ENCODE measurements at regions not wholly inside any gene's neighbourhood (a gene's known extent, or its start where the extent isn't known, plus 50 kb on each side); places are given as distances from the start of the nearest gene placed in this dataset.

DNA sequence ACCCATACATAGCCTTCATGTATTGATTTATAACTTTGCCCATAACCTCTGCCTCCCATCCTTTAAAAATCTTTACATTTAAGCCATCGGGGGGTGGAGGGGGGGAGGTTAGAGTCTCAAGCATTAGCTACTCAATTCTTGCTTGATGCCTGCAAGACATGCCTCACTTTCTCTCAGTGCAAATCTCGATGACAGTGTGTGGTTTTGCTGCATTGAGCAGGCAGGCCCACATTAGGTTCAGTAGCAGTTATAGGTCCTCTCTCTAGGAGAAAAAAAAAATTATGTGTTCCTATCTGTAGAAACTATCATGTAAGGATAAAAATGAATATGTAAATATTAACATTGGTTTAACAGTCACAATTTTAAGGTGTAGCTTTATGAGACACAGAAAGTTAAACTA lies 314.0 kb upstream of the ANO3 start:
- H2AFZ ChIP-seq (ENCODE audit: low read depth, low read length): no peak overlapping the region
- no peaks in the 10 kb centered on the region for H3K79me2 ChIP-seq (ENCODE audit: insufficient read depth, low read length)
- H4K20me1 ChIP-seq (ENCODE audit: insufficient read depth, low read length): no peaks in the 10 kb centered on the region
- no peaks in the 10 kb centered on the region for H3K36me3 ChIP-seq (ENCODE audit: insufficient read depth, low read length)
- TF ChIP-seq, protein P1, sequence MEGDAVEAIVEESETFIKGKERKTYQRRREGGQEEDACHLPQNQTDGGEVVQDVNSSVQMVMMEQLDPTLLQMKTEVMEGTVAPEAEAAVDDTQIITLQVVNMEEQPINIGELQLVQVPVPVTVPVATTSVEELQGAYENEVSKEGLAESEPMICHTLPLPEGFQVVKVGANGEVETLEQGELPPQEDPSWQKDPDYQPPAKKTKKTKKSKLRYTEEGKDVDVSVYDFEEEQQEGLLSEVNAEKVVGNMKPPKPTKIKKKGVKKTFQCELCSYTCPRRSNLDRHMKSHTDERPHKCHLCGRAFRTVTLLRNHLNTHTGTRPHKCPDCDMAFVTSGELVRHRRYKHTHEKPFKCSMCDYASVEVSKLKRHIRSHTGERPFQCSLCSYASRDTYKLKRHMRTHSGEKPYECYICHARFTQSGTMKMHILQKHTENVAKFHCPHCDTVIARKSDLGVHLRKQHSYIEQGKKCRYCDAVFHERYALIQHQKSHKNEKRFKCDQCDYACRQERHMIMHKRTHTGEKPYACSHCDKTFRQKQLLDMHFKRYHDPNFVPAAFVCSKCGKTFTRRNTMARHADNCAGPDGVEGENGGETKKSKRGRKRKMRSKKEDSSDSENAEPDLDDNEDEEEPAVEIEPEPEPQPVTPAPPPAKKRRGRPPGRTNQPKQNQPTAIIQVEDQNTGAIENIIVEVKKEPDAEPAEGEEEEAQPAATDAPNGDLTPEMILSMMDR (IDR thresholded peaks at IDR 0.05; ENCODE audit: borderline replicate concordance, extremely low read depth, low read length, poor library complexity, severe bottlenecking): no peak
- TF ChIP-seq EZH2 (IDR thresholded peaks at IDR 0.05; ENCODE audit: borderline replicate concordance, low read depth, low read length, severe bottlenecking): no peak
- H3K27ac ChIP-seq (ENCODE audit: low read length): no peak overlapping the region
- no peak overlapping the region for H3K9ac ChIP-seq (ENCODE audit: low read depth, low read length)
- no peaks in the 10 kb centered on the region for H3K4me1 ChIP-seq (ENCODE audit: insufficient read depth, low read length)
- DNase-seq: no peak
- no peaks in the 10 kb centered on the region for H3K27me3 ChIP-seq (ENCODE audit: insufficient read depth, low read length, poor library complexity)
- ATAC-seq (ENCODE audit: insufficient read depth, low read depth): no peak
- no peak overlapping the region for H3K4me3 ChIP-seq (ENCODE audit: low read depth in 1 of 2, low read length in 2 of 2)
- H3K9me3 ChIP-seq (ENCODE audit: insufficient read depth, low read length, severe bottlenecking): no peaks in the 10 kb centered on the region
- no peak overlapping the region for H3K4me2 ChIP-seq (ENCODE audit: insufficient read depth, low read length)

DNA sequence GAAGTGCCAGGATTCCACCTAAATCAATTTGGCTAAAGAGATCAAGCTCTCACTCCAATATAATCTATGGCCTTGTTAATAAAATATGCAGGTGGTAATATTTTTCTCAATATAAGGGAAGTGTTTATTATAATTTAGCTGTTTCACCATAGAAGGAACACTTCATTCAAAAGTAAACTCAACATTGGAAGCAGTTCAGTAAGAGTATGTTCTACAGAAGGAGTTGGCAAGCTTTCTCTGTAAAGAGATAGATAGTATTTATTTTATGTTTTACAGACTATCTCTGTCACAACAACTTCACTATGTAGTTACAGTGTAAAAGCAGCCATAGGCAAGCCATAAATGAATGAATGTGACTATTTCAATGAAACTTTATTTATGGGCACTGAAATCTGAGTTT lies 313.6 kb upstream of the ANO3 start:
- Histone ChIP-seq H3K9ac (ENCODE audit: low read depth, low read length) (no peak overlapping the region), H4K20me1 (ENCODE audit: insufficient read depth, low read length) (no peaks in the 10 kb centered on the region), H3K9me3 (ENCODE audit: insufficient read depth, low read length, severe bottlenecking) (no peaks in the 10 kb centered on the region), H3K4me1 (ENCODE audit: insufficient read depth, low read length) (no peaks in the 10 kb centered on the region), H3K27me3 (ENCODE audit: insufficient read depth, low read length, poor library complexity) (no peaks in the 10 kb centered on the region), H3K36me3 (ENCODE audit: insufficient read depth, low read length) (no peaks in the 10 kb centered on the region), H3K79me2 (ENCODE audit: insufficient read depth, low read length) (no peaks in the 10 kb centered on the region), H3K4me3 (ENCODE audit: low read depth in 1 of 2, low read length in 2 of 2) (no peak overlapping the region), H2AFZ (ENCODE audit: low read depth, low read length) (no peak overlapping the region), H3K4me2 (ENCODE audit: insufficient read depth, low read length) (no peak overlapping the region), H3K27ac (ENCODE audit: low read length) (no peak overlapping the region)
- no peak for ATAC-seq (ENCODE audit: insufficient read depth, low read depth)
- TF ChIP-seq, protein P1 (IDR thresholded peaks at IDR 0.05; ENCODE audit: borderline replicate concordance, extremely low read depth, low read length, poor library complexity, severe bottlenecking): no peak
- TF ChIP-seq EZH2 (IDR thresholded peaks at IDR 0.05; ENCODE audit: borderline replicate concordance, low read depth, low read length, severe bottlenecking): no peak
- DNase-seq: no peak

DNA sequence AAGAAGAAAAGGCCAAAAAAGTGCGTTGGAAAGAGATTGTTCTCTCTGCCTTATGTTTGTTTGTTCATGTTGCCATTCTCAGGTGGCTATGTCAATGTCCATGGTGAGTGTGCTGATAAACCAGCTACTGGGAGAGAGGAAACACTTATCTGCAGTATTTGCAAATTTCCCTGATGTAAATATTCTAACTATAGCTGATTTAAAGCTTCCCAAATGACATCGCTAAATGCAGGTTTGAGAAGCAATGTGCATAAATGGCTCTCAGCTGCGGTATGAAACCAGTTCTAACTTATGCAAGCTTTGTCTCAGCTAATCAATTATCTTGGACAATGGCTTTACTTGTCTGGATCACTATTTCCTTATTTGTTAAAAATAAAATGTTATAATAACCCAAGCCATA lies 312.5 kb upstream of the ANO3 start:
- Histone ChIP-seq H3K27me3 (ENCODE audit: insufficient read depth, low read length, poor library complexity) (no peaks in the 10 kb centered on the region), H4K20me1 (ENCODE audit: insufficient read depth, low read length) (no peaks in the 10 kb centered on the region), H3K27ac (ENCODE audit: low read length) (no peak overlapping the region), H2AFZ (ENCODE audit: low read depth, low read length) (no peak overlapping the region), H3K4me1 (ENCODE audit: insufficient read depth, low read length) (no peaks in the 10 kb centered on the region), H3K36me3 (ENCODE audit: insufficient read depth, low read length) (no peaks in the 10 kb centered on the region), H3K79me2 (ENCODE audit: insufficient read depth, low read length) (no peaks in the 10 kb centered on the region), H3K4me3 (ENCODE audit: low read depth in 1 of 2, low read length in 2 of 2) (no peak overlapping the region), H3K9ac (ENCODE audit: low read depth, low read length) (no peak overlapping the region), H3K9me3 (ENCODE audit: insufficient read depth, low read length, severe bottlenecking) (no peaks in the 10 kb centered on the region), H3K4me2 (ENCODE audit: insufficient read depth, low read length) (no peak overlapping the region)
- ATAC-seq (ENCODE audit: insufficient read depth, low read depth): no peak
- TF ChIP-seq EZH2 (IDR thresholded peaks at IDR 0.05; ENCODE audit: borderline replicate concordance, low read depth, low read length, severe bottlenecking): no peak
- TF ChIP-seq, protein P1 (IDR thresholded peaks at IDR 0.05; ENCODE audit: borderline replicate concordance, extremely low read depth, low read length, poor library complexity, severe bottlenecking): no peak
- DNase-seq: no peak

DNA sequence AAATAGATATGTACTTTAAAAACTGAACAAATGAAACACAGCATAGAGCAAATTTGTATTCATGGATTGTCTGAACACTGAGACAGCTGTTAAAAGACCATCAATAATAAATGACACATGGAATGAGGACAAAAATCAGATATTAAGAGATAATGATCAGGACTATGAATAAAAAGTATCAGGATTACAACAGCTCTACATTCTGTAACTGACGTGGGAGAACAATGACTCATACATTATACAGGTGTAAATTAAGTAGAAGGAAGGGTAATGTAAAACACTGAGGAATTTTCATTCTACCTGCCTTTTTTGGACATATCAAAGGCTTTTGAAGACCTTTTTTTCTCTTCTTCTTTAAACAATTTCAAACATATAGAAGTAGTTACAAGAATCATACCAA lies 310.9 kb upstream of the ANO3 start:
- Histone ChIP-seq H3K9ac (ENCODE audit: low read depth, low read length) (no peak overlapping the region), H3K79me2 (ENCODE audit: insufficient read depth, low read length) (no peaks in the 10 kb centered on the region), H3K27me3 (ENCODE audit: insufficient read depth, low read length, poor library complexity) (no peaks in the 10 kb centered on the region), H2AFZ (ENCODE audit: low read depth, low read length) (no peak overlapping the region), H3K4me1 (ENCODE audit: insufficient read depth, low read length) (no peaks in the 10 kb centered on the region), H3K4me3 (ENCODE audit: low read depth in 1 of 2, low read length in 2 of 2) (no peak overlapping the region), H3K4me2 (ENCODE audit: insufficient read depth, low read length) (no peak overlapping the region), H4K20me1 (ENCODE audit: insufficient read depth, low read length) (no peaks in the 10 kb centered on the region), H3K27ac (ENCODE audit: low read length) (no peak overlapping the region), H3K9me3 (ENCODE audit: insufficient read depth, low read length, severe bottlenecking) (no peaks in the 10 kb centered on the region), H3K36me3 (ENCODE audit: insufficient read depth, low read length) (no peaks in the 10 kb centered on the region)
- TF ChIP-seq, protein P1 (IDR thresholded peaks at IDR 0.05; ENCODE audit: borderline replicate concordance, extremely low read depth, low read length, poor library complexity, severe bottlenecking): no peak
- TF ChIP-seq EZH2 (IDR thresholded peaks at IDR 0.05; ENCODE audit: borderline replicate concordance, low read depth, low read length, severe bottlenecking): no peak
- DNase-seq: no peak
- no peak for ATAC-seq (ENCODE audit: insufficient read depth, low read depth)

Measured in DND-41 (cell line).